ENCODE measurements at regions not wholly inside any gene's neighbourhood (a gene's known extent, or its start where the extent isn't known, plus 50 kb on each side); places are given as distances from the start of the nearest gene placed in this dataset.

DNA sequence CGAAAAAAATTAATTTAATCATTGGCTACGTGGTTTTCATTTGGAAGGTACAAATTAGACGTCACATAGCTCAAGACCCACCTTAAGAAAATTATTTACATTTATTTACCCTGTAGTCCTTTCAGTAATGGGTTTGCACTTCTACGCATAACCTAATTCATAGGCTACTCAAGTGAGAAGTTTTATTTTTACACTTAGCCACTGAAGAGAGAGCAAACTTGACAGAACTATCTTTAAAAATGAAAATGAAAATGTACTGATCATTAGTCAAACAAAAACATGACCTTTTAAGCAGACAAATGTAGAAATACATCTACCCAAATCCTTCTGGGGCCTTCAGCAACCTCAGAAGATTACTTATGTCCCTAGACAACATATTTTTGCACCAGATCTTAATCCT, 269.4 kb upstream of the TTC14 start:
- WGBS, 2 donors (ENCODE audit: extremely low coverage in 2 of 2, insufficient read length in 2 of 2, insufficient replicate concordance in 1 of 2), result no CpG with 5 or more reads among the region's 4 CpGs

DNA sequence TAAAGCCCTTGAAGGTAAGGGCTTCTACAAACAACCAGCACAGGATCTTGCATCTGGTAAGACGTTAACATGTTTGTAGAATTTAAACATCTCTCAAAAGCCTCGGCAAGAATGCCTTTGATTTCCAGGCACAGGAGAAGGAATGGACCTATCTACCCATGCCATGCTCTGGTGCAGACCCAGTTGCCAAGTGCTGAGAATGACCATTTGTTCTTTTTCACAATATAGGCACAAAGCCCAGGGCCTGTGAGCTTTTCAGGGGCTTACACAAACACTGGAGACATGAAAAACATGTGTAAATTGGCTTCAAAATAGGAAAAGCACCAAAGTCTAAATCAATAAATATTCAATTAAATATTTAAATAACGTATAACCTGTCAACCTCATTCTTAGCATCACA, 266.9 kb upstream of the TTC14 start:
- no peaks in the 10 kb centered on the region for H3K36me3 ChIP-seq (replicated peaks in 1 of 2; ENCODE audit: control insufficient read depth in 2 of 2, insufficient read depth in 2 of 2, low read length in 2 of 2)
- H3K4me3 ChIP-seq (ENCODE audit: low read length in 2 of 2), result no peak overlapping the region
- no peak overlapping the region for H2AFZ ChIP-seq (ENCODE audit: low read length)
- no peaks in the 10 kb centered on the region for H3K9me3 ChIP-seq (replicated peaks in 1 of 2; ENCODE audit: control insufficient read depth in 2 of 2, insufficient read depth in 1 of 2, low read depth in 1 of 2, low read length in 2 of 2)
- no peak overlapping the region for H3K14ac ChIP-seq (ENCODE audit: low read length)
- no peak overlapping the region for H2BK5ac ChIP-seq (ENCODE audit: low read length)
- no peak overlapping the region for H3K27ac ChIP-seq (replicated peaks; ENCODE audit: low read length)
- no peaks in the 10 kb centered on the region for H3K79me1 ChIP-seq (ENCODE audit: low read depth, low read length)
- no peak overlapping the region for H3K23ac ChIP-seq (ENCODE audit: low read depth, low read length, poor library complexity)
- WGBS, 2 donors (ENCODE audit: extremely low coverage in 2 of 2, insufficient read length in 2 of 2, insufficient replicate concordance in 1 of 2), result 100% methylated on average over 1 of the region's 3 CpGs; no CpG with 5 or more reads in 1 of the 2 donors
- H3K4ac ChIP-seq (ENCODE audit: low read length), result no peak overlapping the region
- H4K8ac ChIP-seq (ENCODE audit: low read depth, low read length), result no peak overlapping the region
- no peak overlapping the region for H2BK12ac ChIP-seq (ENCODE audit: low read length)
- no peak overlapping the region for H2AK5ac ChIP-seq (ENCODE audit: low read depth, low read length)
- no peak overlapping the region for H3K18ac ChIP-seq (ENCODE audit: low read length)
- no peak overlapping the region for H2BK15ac ChIP-seq (ENCODE audit: low read length)
- no peak overlapping the region for H3K4me2 ChIP-seq (ENCODE audit: insufficient read depth, low read length, poor library complexity, severe bottlenecking)
- no peak overlapping the region for H3K9ac ChIP-seq (ENCODE audit: low read depth, low read length, poor library complexity)
- H3K27me3 ChIP-seq (ENCODE audit: control insufficient read depth in 3 of 3, insufficient read depth in 3 of 3, low read depth in 1 of 3, low read length in 3 of 3), result no peaks in the 10 kb centered on the region
- DNase-seq (ENCODE audit: low spot score), result no peak
- H2BK120ac ChIP-seq (ENCODE audit: low read depth, low read length), result no peak overlapping the region
- H4K91ac ChIP-seq (ENCODE audit: low read depth, low read length, poor library complexity), result no peak overlapping the region
- H3K4me1 ChIP-seq (ENCODE audit: control insufficient read depth in 2 of 2, insufficient read depth in 1 of 2, low read depth in 1 of 2, low read length in 2 of 2), result no peaks in the 10 kb centered on the region

More for the DNA sequence above, 269.4 kb upstream of the TTC14 start:
- no peaks in the 10 kb centered on the region for H3K79me1 ChIP-seq (ENCODE audit: low read depth, low read length)
- no peak for DNase-seq (ENCODE audit: low spot score)
- no peak overlapping the region for H3K4me3 ChIP-seq (ENCODE audit: low read length in 2 of 2)
- H4K91ac ChIP-seq (ENCODE audit: low read depth, low read length, poor library complexity), result no peak overlapping the region
- H4K8ac ChIP-seq (ENCODE audit: low read depth, low read length), result no peak overlapping the region
- no peak overlapping the region for H2AK5ac ChIP-seq (ENCODE audit: low read depth, low read length)
- H2BK120ac ChIP-seq (ENCODE audit: low read depth, low read length), result no peak overlapping the region
- H3K36me3 ChIP-seq (replicated peaks in 1 of 2; ENCODE audit: control insufficient read depth in 2 of 2, insufficient read depth in 2 of 2, low read length in 2 of 2), result no peaks in the 10 kb centered on the region
- H3K9ac ChIP-seq (ENCODE audit: low read depth, low read length, poor library complexity), result no peak overlapping the region
- no peak overlapping the region for H3K27ac ChIP-seq (replicated peaks; ENCODE audit: low read length)
- H3K4me2 ChIP-seq (ENCODE audit: insufficient read depth, low read length, poor library complexity, severe bottlenecking), result no peak overlapping the region
- H2BK12ac ChIP-seq (ENCODE audit: low read length), result no peak overlapping the region
- H3K4me1 ChIP-seq (ENCODE audit: control insufficient read depth in 2 of 2, insufficient read depth in 1 of 2, low read depth in 1 of 2, low read length in 2 of 2), result no peaks in the 10 kb centered on the region
- H2AFZ ChIP-seq (ENCODE audit: low read length), result no peak overlapping the region
- H2BK5ac ChIP-seq (ENCODE audit: low read length), result no peak overlapping the region
- no peaks in the 10 kb centered on the region for H3K9me3 ChIP-seq (replicated peaks in 1 of 2; ENCODE audit: control insufficient read depth in 2 of 2, insufficient read depth in 1 of 2, low read depth in 1 of 2, low read length in 2 of 2)
- H2BK15ac ChIP-seq (ENCODE audit: low read length), result no peak overlapping the region
- no peak overlapping the region for H3K14ac ChIP-seq (ENCODE audit: low read length)
- H3K27me3 ChIP-seq (ENCODE audit: control insufficient read depth in 3 of 3, insufficient read depth in 3 of 3, low read depth in 1 of 3, low read length in 3 of 3), result no peaks in the 10 kb centered on the region
- H3K18ac ChIP-seq (ENCODE audit: low read length), result no peak overlapping the region
- no peak overlapping the region for H3K23ac ChIP-seq (ENCODE audit: low read depth, low read length, poor library complexity)
- no peak overlapping the region for H3K4ac ChIP-seq (ENCODE audit: low read length)

DNA sequence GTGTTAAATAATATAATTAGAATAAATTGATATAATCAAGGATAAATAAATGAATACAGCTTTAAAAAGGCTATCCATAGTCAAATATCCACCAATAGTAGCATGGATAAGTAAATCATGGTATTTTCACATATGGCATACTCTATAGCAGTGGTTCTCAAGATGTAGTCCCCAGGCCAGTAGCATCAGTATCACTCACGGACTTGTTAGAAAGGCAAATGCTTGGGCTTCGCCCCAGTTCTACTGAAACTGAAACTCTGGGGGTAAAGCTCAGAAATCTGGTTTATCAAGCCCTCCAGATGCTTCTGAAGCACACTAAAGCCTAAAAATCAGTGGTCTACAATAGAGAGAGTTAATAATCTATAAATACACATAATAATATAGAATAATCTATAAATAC, 261.6 kb upstream of the TTC14 start:
- Histone ChIP-seq H3K9me3 (replicated peaks in 1 of 2; ENCODE audit: control insufficient read depth in 2 of 2, insufficient read depth in 1 of 2, low read depth in 1 of 2, low read length in 2 of 2) (no peaks in the 10 kb centered on the region), H3K14ac (ENCODE audit: low read length) (no peak overlapping the region), H3K23ac (ENCODE audit: low read depth, low read length, poor library complexity) (no peak overlapping the region), H4K91ac (ENCODE audit: low read depth, low read length, poor library complexity) (no peak overlapping the region), H2BK12ac (ENCODE audit: low read length) (no peak overlapping the region), H3K4me2 (ENCODE audit: insufficient read depth, low read length, poor library complexity, severe bottlenecking) (no peak overlapping the region), H2BK5ac (ENCODE audit: low read length) (no peak overlapping the region), H2AK5ac (ENCODE audit: low read depth, low read length) (no peak overlapping the region), H3K27ac (replicated peaks; ENCODE audit: low read length) (no peak overlapping the region), H3K9ac (ENCODE audit: low read depth, low read length, poor library complexity) (no peak overlapping the region), H2BK15ac (ENCODE audit: low read length) (no peak overlapping the region), H3K4ac (ENCODE audit: low read length) (no peak overlapping the region), H3K36me3 (replicated peaks in 1 of 2; ENCODE audit: control insufficient read depth in 2 of 2, insufficient read depth in 2 of 2, low read length in 2 of 2) (no peaks in the 10 kb centered on the region), H2BK120ac (ENCODE audit: low read depth, low read length) (no peak overlapping the region), H3K27me3 (ENCODE audit: control insufficient read depth in 3 of 3, insufficient read depth in 3 of 3, low read depth in 1 of 3, low read length in 3 of 3) (no peaks in the 10 kb centered on the region), H3K4me1 (ENCODE audit: control insufficient read depth in 2 of 2, insufficient read depth in 1 of 2, low read depth in 1 of 2, low read length in 2 of 2) (no peaks in the 10 kb centered on the region), H3K79me1 (ENCODE audit: low read depth, low read length) (no peaks in the 10 kb centered on the region), H2AFZ (ENCODE audit: low read length) (no peak overlapping the region), H4K8ac (ENCODE audit: low read depth, low read length) (no peak overlapping the region), H3K4me3 (ENCODE audit: low read length in 2 of 2) (no peak overlapping the region), H3K18ac (ENCODE audit: low read length) (no peak overlapping the region)
- DNase-seq (ENCODE audit: low spot score), result no peak
- no CpG with 5 or more reads among the region's 2 CpGs for WGBS, 2 donors (ENCODE audit: extremely low coverage in 2 of 2, insufficient read length in 2 of 2, insufficient replicate concordance in 1 of 2)

DNA sequence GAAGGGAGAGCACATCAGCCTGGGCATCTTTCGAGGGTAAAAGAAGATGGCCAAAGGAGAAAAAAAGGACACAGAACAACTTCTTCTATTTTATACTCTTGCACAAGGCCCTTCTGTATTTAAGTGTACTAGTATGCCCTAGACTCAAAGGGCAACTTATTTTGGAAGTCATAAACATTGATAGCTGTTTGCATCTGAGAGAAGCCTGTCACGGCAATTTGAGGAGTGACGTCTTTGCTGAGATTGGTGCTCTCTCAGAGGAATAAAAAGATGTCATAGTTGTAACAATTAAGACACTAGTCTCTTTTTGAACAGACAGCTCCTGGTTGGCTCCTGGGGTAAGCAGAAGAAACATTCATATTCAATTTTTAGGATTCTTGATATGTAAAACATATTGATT, 260.4 kb upstream of the TTC14 start:
- Histone ChIP-seq H3K27me3 (ENCODE audit: control insufficient read depth in 3 of 3, insufficient read depth in 3 of 3, low read depth in 1 of 3, low read length in 3 of 3) (no peaks in the 10 kb centered on the region), H2BK12ac (ENCODE audit: low read length) (no peak overlapping the region), H4K91ac (ENCODE audit: low read depth, low read length, poor library complexity) (no peak overlapping the region), H3K14ac (ENCODE audit: low read length) (no peak overlapping the region), H2BK15ac (ENCODE audit: low read length) (no peak overlapping the region), H3K9me3 (replicated peaks in 1 of 2; ENCODE audit: control insufficient read depth in 2 of 2, insufficient read depth in 1 of 2, low read depth in 1 of 2, low read length in 2 of 2) (no peaks in the 10 kb centered on the region), H3K23ac (ENCODE audit: low read depth, low read length, poor library complexity) (no peak overlapping the region), H2AFZ (ENCODE audit: low read length) (no peak overlapping the region), H2BK120ac (ENCODE audit: low read depth, low read length) (no peak overlapping the region), H3K9ac (ENCODE audit: low read depth, low read length, poor library complexity) (no peak overlapping the region), H3K79me1 (ENCODE audit: low read depth, low read length) (no peaks in the 10 kb centered on the region), H3K4me3 (ENCODE audit: low read length in 2 of 2) (no peak overlapping the region), H3K36me3 (replicated peaks in 1 of 2; ENCODE audit: control insufficient read depth in 2 of 2, insufficient read depth in 2 of 2, low read length in 2 of 2) (no peaks in the 10 kb centered on the region), H3K27ac (replicated peaks; ENCODE audit: low read length) (no peak overlapping the region), H3K4me2 (ENCODE audit: insufficient read depth, low read length, poor library complexity, severe bottlenecking) (no peak overlapping the region), H3K4me1 (ENCODE audit: control insufficient read depth in 2 of 2, insufficient read depth in 1 of 2, low read depth in 1 of 2, low read length in 2 of 2) (no peaks in the 10 kb centered on the region), H2BK5ac (ENCODE audit: low read length) (no peak overlapping the region), H4K8ac (ENCODE audit: low read depth, low read length) (no peak overlapping the region), H3K4ac (ENCODE audit: low read length) (no peak overlapping the region), H3K18ac (ENCODE audit: low read length) (no peak overlapping the region), H2AK5ac (ENCODE audit: low read depth, low read length) (no peak overlapping the region)
- DNase-seq (ENCODE audit: low spot score), result no peak
- WGBS, 2 donors (ENCODE audit: extremely low coverage in 2 of 2, insufficient read length in 2 of 2, insufficient replicate concordance in 1 of 2), result no CpG with 5 or more reads among the region's 3 CpGs
